SU-DHL-6 (cell line): ENCODE measurements at regions not wholly inside any gene's neighbourhood (a gene's known extent, or its start where the extent isn't known, plus 50 kb on each side); places are given as distances from the start of the nearest gene placed in this dataset.

ENCODE experiments used
- EZH2phosphoT487 ChIP-seq: fragments of 200-600 bp; sonication (generic), shearing (Covaris generic); conservative IDR thresholded peaks from 2 replicates; pipeline ENCODE4 v1.6.1; 2018; ENCODE audit warnings: mild to moderate bottlenecking, antibody characterized with exemption, low read length, moderate library complexity, mixed read lengths
- TF ChIP-seq, protein P1 (sequence below): fragments of 200-600 bp; sonication (generic); IDR thresholded peaks from one replicate; pipeline ENCODE4 v1.5.1; 2017; ENCODE audit warnings: antibody characterized with exemption, mild to moderate bottlenecking, low read length, moderate library complexity; ENCODE audit not compliant: insufficient read depth, poor library complexity, severe bottlenecking

DNA sequence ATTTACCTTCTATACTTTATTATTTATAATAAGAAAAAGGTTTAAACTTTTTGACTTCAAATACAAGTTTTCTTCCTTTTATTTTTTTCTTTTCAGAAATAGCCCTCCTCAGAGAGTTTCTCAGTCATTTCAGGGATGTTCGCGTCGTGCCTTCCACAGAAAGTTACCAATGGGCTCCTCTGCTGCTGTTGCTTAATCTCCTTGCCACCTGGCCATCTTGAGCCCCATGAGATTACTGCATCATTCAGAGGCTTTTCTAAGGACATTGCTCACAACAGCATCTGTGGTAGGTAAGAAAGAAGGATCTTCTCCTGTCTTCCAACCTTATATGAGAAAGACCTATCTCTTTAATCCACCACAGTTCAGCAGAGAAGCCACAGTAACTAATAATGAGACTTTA lies 1361.9 kb upstream of the ADGRL3 start:
- TF ChIP-seq, protein P1, sequence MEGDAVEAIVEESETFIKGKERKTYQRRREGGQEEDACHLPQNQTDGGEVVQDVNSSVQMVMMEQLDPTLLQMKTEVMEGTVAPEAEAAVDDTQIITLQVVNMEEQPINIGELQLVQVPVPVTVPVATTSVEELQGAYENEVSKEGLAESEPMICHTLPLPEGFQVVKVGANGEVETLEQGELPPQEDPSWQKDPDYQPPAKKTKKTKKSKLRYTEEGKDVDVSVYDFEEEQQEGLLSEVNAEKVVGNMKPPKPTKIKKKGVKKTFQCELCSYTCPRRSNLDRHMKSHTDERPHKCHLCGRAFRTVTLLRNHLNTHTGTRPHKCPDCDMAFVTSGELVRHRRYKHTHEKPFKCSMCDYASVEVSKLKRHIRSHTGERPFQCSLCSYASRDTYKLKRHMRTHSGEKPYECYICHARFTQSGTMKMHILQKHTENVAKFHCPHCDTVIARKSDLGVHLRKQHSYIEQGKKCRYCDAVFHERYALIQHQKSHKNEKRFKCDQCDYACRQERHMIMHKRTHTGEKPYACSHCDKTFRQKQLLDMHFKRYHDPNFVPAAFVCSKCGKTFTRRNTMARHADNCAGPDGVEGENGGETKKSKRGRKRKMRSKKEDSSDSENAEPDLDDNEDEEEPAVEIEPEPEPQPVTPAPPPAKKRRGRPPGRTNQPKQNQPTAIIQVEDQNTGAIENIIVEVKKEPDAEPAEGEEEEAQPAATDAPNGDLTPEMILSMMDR = no peak
- TF ChIP-seq EZH2phosphoT487 = no peak
